ENCODE measurements at regions not wholly inside any gene's neighbourhood (a gene's known extent, or its start where the extent isn't known, plus 50 kb on each side); places are given as distances from the start of the nearest gene placed in this dataset.

GRCh38 chr10:124288928-124289850 is 129.5 kb downstream of the OAT start:
- no peak for DNase-seq (ENCODE audit: low read depth in 2 of 3, low spot score in 2 of 3)

- no peak for DNase-seq (ENCODE audit: low read depth in 2 of 3, low spot score in 2 of 3)
Observed at GRCh38 chr10:124288486-124288885, 130.2 kb downstream of the OAT start.

- DNase-seq (ENCODE audit: low read depth in 2 of 3, low spot score in 2 of 3), result no peak
Observed at GRCh38 chr10:124287791-124288190, 130.9 kb downstream of the OAT start.

- no peak for DNase-seq (ENCODE audit: low read depth in 2 of 3, low spot score in 2 of 3)
Observed at GRCh38 chr10:124287071-124287685, 131.5 kb downstream of the OAT start.

GRCh38 chr10:124286621-124287020 is 132.1 kb downstream of the OAT start:
- DNase-seq (ENCODE audit: low read depth in 2 of 3, low spot score in 2 of 3), result no peak

DNA sequence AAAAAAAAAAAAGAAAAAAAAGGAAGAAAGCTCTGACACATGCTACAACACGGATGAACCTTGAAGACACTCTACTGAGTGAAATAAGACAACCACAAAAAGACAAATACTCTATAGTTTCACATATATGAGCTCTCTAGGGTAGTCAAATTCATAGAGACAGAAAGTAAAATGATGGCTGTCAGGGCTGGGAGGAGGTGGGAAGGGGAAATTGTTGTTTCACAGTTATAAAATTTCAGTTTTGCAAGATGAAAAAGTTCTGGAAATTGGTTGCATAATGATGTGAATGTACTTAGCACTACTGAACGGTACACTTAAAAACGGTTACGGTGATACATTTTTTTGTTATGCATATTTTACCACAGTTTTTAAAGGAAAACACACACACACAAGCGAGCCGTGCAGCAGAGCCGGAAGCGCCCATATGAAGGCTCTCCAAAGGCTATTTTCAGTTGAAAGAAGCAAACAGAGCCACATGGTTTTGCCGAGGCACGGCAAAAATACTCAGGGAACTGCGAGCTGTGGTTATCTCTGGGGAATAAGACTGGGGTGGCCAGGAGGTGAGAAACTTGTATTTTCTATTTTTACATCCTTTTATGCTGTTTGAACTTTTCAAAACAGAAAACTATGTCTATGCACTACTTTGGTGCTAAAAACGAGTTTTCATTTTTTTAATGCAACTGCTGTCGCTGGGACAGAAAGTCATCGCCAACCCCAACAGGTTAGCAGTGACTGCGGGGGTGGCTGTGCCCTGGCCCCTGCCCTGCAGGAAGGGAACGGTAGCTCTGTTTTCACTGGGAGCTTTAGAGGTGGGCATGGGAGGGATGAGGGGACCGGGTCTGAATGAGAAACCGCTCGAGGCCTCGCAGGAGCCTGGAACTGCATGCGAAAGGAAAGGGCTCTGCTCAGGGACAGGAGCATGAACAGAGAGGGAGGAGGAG is 132.9 kb downstream of the OAT start:
- DNase-seq (ENCODE audit: low read depth in 2 of 3, low spot score in 2 of 3), result no peak

GRCh38 chr10:124283949-124284250 is 134.8 kb downstream of the OAT start:
- DNase-seq (ENCODE audit: low read depth in 2 of 3, low spot score in 2 of 3), result no peak

DNA sequence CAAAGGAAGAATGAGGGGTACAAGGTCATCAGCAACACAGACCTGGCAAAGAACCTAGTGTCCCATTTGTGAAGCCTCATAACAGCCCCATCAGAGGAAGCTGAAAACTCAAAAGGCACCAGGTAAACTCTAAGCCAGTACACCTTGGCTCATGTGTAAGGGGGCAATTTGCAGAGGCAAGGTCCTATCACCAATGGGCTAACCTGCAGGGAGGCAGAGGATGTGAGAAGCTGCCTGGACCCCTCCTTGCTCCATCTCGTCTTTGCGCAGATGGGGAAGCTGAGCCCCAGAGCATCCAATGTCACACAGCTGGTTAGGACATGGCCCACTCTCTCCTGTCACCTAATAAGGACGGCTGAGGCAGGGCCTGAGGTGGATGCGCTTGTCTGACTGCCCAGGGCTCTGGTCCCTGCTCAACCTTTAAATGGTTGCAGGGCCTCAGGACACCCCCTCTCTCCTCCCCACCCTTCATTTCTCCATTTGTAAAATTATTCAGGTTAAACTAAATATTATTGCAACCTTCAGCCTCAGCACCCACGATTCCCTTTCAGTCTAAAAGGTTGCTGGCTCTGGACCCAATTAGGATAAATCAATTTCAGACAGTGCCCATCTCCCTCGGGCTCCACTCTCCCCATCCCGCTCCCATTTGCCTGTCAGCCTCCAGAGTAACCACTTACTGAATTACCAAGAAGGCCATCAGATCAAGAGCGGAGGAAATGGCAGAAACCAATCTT is 135.3 kb downstream of the OAT start:
- no peak for DNase-seq (ENCODE audit: low read depth in 2 of 3, low spot score in 2 of 3)

GRCh38 chr10:124282326-124282725 is 136.4 kb downstream of the OAT start:
- no peak for DNase-seq (ENCODE audit: low read depth in 2 of 3, low spot score in 2 of 3)

- no peak for DNase-seq (ENCODE audit: low read depth in 2 of 3, low spot score in 2 of 3)
Observed at GRCh38 chr10:124281666-124282065, 137.1 kb downstream of the OAT start.

DNA sequence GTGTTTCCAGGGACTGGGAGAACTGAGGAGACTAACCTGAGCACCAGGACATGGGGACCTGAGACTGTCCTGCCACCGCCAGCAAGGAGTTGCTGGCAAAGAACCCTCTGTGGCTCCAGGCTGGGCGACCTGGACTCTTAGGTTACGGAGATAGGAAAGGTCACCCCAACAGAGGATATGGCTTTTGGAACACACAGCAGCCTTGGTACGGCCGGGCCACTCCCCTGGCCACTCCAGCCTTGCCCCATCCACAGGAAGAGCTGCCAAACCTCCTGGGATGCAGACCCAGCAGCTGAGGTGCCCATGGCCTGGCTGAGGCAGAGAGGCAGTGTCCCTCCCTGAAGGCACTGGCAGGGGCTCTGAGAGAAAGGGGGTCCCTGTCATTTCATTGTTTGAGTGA is 137.8 kb downstream of the OAT start:
- no peak for DNase-seq (ENCODE audit: low read depth in 2 of 3, low spot score in 2 of 3)

- DNase-seq (ENCODE audit: low read depth in 2 of 3, low spot score in 2 of 3), result no peak
Observed at GRCh38 chr10:124279882-124280281, 138.8 kb downstream of the OAT start.

- DNase-seq (ENCODE audit: low read depth in 2 of 3, low spot score in 2 of 3), result no peak
Observed at GRCh38 chr10:124279298-124279697, 139.4 kb downstream of the OAT start.

- no peak for DNase-seq (ENCODE audit: low read depth in 2 of 3, low spot score in 2 of 3)
Observed at GRCh38 chr10:124278356-124278755, 140.4 kb downstream of the OAT start.

DNA sequence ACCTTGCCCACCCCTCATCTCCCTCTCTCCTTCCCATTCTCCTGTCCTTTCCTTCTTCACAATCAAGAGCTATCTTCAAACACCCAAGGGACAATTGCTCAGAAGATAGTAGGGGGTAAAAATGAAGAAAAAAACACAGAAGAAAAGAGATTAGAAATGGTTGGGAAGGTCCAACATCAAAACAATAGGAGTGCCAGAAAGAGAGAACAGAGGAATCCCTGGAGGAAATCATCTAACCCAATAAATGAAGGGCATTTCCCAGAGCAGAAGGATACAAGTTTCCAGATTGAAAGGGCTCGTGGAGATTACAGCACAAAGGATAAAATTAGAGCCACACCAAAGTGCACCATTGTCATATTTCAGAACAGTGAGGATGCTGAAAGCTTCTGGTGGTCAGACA is 145.6 kb downstream of the OAT start:
- DNase-seq (ENCODE audit: low read depth in 2 of 3, low spot score in 2 of 3), result no peak

GRCh38 chr10:124271676-124272075 is 147.0 kb downstream of the OAT start:
- no peak for DNase-seq (ENCODE audit: low read depth in 2 of 3, low spot score in 2 of 3)

GRCh38 chr10:124270530-124271327 is 148.0 kb downstream of the OAT start:
- DNase-seq (ENCODE audit: low read depth in 2 of 3, low spot score in 2 of 3), result no peak

GRCh38 chr10:124268976-124269375 is 149.7 kb downstream of the OAT start:
- DNase-seq (ENCODE audit: low read depth in 2 of 3, low spot score in 2 of 3), result no peak

- no peak for DNase-seq (ENCODE audit: low read depth in 2 of 3, low spot score in 2 of 3)
Observed at GRCh38 chr10:124267911-124268549, 150.7 kb downstream of the OAT start.
